ENCODE measurements at regions not wholly inside any gene's neighbourhood (a gene's known extent, or its start where the extent isn't known, plus 50 kb on each side); places are given as distances from the start of the nearest gene placed in this dataset.
"Not testable (repeated sequence)": the region's sequence is repeated elsewhere in the genome, so short reads cannot be mapped to it uniquely, and the experiment has no call there.

GRCh38 chr3:82143661-82144412 is 382.4 kb upstream of the GBE1 start:
- no peak for DNase-seq

DNA sequence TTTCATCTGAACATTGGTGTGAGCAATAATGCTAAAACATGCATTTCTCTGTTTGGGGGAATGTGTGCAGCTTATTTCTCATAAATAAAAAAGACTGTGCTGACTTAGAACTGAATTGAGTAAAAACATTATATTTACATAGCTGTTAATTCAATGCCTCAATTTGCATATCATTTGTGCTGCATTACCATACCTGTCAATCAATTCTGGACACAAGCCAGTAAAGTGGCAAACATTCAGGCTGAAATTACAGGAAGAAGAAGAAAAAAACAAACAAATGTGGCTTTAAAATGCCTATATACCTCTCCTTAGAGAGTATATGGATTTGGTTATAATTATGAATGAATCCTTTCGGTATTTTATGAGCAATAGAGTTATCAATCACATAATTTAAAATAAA is 380.1 kb upstream of the GBE1 start:
- DNase-seq = no peak

- no peak for DNase-seq
Measured at GRCh38 chr3:82137861-82138260, 376.4 kb upstream of the GBE1 start.

GRCh38 chr3:82137050-82137449 is 375.6 kb upstream of the GBE1 start:
- DNase-seq = no peak

DNA sequence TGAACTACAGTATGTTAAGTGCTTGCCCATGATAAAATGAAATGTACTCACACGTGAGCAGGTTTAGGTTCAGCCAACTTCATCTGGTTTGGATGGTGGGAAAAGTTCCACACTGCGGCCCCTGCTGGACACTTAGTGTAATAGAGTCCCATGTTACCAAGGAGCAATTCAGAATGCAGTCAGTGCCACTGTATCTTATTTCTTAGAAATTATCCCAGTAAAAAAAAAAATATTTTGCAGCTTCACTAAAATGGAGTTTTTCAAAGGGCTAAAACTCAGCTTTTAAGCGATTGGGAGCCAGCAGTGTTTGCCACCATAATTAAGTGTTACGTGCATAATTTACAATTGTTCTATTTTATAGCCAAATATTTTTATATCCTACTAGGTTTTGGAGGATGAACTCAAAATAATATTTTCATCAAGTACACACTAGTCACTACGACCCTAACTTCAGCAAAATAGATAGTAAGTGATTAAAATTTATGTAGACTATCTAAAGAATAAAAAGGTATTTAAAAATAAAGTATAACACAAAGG is 371.7 kb upstream of the GBE1 start:
- peak in 3 of 5 donors; percentile 5 to 19 (median 18) for DNase-seq

GRCh38 chr3:82132210-82133069 is 371.0 kb upstream of the GBE1 start:
- DNase-seq = no peak

GRCh38 chr3:82130046-82130445 is 368.6 kb upstream of the GBE1 start:
- DNase-seq = no peak

DNA sequence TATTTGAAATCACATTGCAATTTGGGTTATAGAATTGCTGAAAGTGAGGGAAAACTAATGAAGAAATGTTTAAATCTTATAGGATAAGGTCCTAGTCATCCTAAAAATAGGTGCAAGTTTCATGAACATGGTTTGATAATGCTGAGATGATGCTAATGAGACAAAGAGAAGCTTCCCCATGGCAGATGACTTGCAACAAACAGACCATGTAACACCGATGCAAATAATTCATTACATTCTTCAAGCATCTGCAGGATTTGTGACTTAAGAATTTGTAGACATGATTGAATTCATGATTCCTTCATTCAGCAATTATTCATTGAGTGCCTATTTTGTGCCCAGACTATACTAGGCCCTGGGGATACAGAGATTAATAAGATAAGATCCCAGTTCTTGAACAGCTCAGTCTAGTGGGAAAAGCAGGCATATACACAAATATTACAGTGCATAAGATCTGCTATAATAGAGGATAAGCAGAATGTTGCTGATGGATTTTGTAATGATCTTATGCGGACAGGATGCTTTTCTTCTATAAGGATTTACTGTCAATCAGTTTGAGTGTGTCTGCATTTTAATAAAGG is 367.9 kb upstream of the GBE1 start:
- DNase-seq = no peak

DNA sequence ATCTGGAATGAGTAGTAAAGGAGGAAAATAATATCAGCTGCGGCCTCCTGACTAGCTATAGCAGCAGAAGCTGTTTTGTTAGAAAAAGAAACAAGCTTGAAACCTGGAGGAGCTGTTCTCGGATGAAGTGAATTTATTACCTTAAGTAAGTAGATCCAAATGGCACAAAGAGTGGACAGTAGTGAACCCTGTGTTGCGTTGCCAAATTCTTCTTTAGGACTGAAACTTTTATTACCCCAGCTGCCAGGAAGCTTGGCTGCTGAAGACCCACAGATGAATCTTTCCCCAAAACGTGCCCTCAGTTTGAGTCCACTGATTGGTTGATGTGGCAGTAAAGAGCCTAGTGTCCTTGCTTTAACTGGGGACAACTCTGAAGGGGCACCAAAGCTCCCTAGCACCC is 366.8 kb upstream of the GBE1 start:
- no peak for DNase-seq

DNA sequence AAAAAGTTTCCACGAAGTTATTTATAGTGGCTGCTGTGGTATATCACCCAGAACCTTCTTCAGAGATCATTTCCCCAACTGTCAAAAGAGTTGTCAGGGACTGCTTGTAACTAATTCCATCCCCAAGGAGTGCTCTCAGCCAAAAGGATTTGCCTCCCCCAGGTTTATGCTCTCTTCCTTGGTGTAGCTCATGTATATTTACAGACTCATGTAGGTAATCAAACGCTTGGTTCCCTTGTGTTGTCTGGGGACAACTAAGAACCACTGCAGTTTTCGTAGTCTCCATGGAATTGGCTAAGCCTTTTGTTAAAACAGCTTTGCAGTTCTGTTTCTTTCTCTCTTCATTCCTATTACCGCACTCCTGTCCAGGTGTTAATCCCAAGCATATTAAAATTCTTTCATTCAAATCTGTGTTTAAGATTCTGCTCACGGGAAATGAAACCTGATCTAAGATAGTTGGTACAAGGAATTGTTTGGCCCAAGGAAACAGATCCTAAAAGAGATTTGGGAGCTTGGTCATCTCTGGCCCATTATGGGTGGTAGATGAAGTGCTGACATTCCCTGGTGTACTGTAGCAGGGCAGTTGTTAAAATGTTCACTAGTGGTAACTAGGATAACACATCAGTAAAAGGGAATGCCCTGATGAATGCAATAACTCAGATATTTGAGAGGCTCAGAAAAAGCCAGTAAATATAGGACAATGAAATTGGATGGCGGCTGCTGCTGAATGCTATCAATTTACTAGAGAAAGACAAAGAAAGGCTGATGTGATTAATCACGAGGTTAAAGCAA is 361.3 kb upstream of the GBE1 start:
- DNase-seq = no peak

DNA sequence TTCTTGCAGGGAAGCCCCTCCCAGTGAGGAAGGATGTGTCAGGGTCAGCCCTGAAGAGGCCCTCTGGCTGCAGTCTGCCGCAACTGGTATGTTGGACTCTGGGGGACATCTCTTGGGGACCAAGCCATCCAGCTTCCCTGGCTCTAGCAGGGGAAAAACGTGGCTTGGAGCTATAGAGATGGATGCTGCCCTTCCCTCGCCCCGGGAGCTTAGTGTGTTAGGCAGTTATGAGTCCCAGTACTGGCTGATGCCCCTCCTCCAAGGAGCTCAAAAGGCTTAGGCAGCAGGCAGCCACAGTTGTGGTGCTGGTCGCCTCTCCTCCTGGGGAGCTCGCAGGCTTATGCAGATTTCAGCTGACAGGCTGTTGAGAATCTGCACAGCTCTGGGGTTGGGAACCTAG is 353.1 kb upstream of the GBE1 start:
- no peak for DNase-seq

DNA sequence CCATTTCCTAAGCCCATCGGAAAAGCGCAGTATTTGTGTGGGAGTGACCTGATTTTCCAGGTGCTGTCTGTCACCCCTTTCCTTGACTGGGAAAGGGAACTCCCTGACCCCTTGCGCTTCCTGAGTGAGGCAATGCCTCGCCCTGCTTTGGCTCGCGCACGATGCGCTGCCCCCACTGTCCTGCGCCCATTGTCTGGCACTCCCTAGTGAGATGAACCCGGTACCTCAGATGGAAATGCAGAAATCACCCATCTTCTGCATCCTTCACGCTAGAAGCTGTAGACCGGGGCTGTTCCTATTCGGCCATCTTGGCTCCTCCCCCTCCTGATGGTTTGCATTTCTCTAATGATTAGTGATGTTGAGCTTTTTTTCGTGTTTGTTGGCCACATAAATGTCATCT is 349.3 kb upstream of the GBE1 start:
- DNase-seq = not testable (repeated sequence)

- no peak for DNase-seq
Measured at GRCh38 chr3:82103241-82103640, 341.8 kb upstream of the GBE1 start.

- DNase-seq = no peak
Measured at GRCh38 chr3:82100378-82100777, 338.9 kb upstream of the GBE1 start.

DNA sequence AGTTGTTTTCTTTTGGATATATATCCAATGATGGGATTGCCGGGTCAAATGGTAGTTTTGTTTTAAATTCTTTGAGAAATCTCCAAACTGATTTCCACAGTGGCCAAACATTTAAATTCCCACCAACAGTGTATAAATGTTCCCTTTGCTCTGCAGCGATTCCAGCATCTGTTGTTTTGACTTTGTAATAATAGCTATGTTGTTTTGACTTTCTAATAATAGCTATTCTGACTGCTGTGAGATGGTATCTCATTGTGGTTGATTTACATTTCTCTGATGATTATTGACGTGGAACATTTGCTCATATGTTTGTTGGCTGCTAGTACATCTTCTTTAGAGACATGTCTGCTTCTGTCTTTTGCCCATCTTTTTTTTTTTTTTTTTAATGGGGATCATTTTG is 332.2 kb upstream of the GBE1 start:
- DNase-seq = no peak

DNA sequence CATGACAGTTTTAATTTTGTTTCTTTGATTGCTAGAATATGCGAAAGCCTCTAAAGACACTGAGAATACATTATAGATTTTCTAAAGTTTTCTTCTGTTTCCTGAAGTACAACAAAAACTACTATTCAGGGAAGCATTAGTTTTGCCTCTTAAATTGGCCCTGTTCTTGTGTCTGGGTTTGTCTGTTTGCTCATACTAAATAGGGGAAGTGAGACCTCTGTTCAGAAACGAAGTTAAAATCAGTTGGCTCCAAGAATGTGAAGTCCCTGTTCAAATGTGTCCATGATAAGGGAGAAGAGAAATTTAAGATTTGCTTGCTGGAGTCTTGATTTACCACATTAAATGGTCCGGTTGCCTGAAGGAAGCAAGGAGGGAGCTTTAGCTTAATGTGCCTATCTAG is 327.3 kb upstream of the GBE1 start:
- DNase-seq = no peak

DNA sequence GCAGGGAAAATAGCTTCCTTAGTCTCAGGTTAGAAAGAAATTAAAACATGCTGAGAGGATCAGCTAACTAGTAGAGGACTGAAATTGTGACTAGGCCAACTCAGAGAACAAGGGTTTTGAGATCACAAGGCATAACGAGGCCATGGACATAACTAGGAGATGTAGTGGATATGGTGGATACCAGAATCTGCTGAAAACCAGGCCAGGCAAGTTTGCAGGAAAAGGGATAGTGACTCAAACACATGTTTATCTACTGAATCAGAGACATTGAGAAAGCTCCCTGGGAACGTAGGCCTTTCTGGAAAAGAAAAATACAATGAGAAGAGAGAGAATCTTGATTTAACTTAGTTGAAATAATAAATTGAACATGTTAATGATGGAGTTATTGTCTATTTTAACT is 326.5 kb upstream of the GBE1 start:
- DNase-seq = no peak

DNA sequence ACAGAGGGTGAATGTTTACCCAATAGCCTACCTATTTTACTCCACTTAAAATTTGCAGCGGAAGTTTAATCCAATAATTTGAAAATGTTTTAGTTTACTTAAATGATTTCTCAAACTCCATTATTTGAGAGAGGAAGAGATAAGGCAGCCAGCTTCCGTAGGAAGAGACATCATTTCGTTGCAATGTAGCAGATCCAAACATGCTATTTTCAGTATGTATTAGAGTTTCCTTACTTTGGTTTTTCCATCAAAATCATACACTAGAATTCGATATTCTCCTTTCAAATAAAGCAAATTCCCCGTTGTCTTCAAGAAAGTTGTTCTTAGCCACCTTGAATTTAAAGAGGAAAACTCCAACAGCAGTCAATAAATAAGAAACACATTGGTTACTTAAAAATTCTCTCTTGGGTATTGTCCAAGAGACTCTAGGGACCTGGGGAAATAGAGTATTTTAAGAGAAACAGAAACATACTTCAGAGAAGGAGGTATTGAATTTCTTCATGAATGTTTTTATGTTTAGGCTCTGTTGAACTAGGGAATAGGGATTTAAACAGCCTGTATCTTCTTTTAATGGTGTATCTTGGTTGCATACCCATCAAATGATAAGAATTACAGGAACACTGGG is 324.5 kb upstream of the GBE1 start:
- DNase-seq = no peak

GRCh38 chr3:82085356-82085755 is 323.9 kb upstream of the GBE1 start:
- DNase-seq = no peak

GRCh38 chr3:82084824-82085223 is 323.4 kb upstream of the GBE1 start:
- DNase-seq = no peak

GRCh38 chr3:82082796-82083195 is 321.4 kb upstream of the GBE1 start:
- no peak for DNase-seq

GRCh38 chr3:82081351-82081750 is 319.9 kb upstream of the GBE1 start:
- DNase-seq = no peak
